NCI-H460 (cell line): ENCODE measurements at regions not wholly inside any gene's neighbourhood (a gene's known extent, or its start where the extent isn't known, plus 50 kb on each side); places are given as distances from the start of the nearest gene placed in this dataset.
"Not testable (repeated sequence)": the region's sequence is repeated elsewhere in the genome, so short reads cannot be mapped to it uniquely, and the experiment has no call there.

Source experiments
- DNase-seq: peaks from one replicate; pipeline ENCODE4 v3.0.0-alpha.2; 2016; ENCODE audit warnings: low read depth; ENCODE audit errors: extremely low read depth

DNA sequence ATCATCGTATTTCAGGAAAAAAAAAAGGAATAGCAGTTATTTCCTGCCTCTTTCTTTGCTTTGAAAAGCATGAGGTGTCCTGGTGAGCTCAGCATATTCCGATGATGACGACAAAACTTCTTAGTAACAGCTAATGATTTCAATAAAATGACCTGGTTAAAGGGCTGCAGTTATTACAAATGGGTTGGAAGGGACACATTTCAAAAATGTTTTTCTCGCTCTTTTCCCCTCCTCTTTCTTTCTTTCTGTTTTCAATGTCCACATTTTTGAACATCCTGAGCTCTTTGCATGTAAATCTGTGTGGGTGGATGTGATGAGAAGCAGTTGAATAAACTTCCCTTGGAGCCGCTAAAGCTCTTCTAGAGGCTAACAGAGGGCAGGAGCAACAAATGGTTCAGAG, 186.8 kb upstream of the SLC27A6 start:
- no peak for DNase-seq

DNA sequence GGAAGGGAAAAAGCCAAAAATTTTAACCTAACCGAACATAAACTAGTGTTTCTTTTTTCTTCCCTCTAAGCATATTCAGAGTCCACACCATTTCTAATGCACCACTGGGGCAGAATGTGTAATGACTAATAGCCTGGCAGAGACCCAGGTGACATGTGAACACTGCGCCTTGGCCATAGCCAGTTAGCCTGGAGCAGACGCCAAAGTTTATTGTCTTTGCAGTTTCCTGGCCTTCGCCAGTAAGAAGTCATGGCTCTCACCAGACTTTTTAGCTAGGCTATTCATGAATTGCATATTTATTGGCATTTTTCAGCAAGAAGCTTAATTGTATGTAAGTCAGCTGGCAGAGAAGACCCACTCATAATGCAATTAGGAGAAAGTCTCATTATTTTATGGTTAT, 182.8 kb upstream of the SLC27A6 start:
- DNase-seq, result peak; percentile 58

DNA sequence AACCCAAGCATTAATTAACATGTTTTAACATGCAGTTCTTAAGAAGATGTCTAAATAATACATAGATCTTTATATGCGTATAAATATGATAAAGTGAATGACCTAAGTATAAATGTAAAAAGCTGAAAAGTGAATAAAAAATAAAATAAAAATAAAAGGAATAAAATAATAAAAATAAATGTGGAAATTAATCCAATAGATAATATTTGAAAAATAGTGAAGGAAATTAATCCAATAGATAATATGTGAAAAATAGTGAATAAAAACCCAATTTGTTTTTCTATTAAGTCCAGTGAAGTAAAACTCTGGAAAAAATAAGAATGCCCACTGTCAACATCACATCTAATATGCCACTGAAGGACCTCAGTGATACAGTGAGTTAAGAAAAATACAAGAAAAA, 180.6 kb upstream of the SLC27A6 start:
- DNase-seq, result no peak

DNA sequence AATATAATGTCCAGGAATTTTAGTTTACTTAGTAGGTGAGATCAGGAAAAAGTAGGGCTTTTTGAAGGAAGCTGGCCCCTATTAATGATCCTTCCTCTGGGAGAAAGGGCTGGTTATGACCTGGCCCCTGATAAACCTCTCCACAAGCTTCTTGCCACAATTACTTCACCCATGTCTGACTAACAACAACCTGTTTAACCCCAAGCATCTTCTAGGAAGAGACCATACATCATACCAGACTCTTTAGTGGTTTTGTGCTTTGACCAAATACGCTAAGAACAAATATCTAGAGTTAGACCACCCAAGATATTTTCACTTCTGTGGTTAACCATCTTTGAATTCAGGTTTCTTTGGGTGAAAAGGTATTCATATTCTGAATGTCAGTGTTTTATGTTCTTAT, 174.0 kb upstream of the SLC27A6 start:
- DNase-seq, result no peak

DNA sequence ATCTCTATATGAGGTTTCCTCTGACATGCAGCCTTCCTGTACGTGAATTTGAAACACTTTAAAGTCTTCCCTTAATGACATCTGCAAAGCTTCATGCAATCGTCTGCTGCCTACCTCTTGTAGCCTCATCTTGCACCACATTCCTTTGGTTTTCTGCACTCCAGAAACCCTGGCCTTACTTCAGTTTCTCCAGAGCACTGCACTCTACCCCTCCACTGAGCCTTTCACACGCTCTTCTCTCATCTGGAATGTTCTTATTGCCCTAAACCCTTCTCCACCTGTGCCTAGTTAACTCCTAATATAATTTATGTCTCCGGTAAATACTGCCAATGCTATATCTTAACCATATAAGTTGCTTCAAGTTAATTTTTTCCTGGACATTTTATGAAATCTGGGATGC, 168.8 kb upstream of the SLC27A6 start:
- DNase-seq, result no peak

DNA sequence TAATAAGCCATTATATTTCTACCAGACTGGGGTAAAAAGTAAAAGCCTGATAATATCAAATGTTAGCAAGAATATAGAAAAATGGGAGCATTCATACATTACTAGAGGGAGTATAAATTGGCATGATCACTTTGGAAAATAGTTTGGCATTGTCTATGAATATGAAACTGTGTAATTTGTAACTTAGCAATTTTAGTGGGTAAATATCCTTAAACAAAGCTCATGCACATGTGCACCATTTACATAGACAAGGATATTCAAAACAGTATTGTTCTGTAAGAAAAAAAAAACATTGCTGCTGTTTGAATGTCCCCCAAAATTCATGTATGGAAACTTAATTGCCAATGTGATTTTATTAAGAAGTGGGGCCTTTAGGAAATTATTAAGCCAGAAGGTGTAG, 166.4 kb upstream of the SLC27A6 start:
- no peak for DNase-seq

DNA sequence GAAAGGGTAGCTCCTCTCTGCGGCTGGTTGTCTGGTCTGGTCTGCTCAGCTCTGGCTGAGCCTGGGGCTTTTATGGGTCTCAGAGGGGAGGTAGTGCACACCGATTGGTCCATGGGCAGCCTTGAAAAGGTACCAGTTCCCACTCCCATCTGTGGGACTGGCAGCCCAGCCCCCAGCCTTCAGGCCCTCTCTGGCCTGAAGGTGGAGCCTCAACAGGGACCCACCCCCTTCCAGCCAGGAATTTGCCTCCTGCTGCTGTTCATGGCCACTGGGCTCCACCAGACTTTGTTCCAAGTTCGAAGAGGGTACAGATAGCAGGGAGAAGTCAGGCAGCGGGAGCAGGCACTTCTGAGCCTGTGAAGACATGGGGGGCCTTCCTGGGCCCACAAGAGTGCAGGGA, 165.3 kb upstream of the SLC27A6 start:
- DNase-seq, result no peak

DNA sequence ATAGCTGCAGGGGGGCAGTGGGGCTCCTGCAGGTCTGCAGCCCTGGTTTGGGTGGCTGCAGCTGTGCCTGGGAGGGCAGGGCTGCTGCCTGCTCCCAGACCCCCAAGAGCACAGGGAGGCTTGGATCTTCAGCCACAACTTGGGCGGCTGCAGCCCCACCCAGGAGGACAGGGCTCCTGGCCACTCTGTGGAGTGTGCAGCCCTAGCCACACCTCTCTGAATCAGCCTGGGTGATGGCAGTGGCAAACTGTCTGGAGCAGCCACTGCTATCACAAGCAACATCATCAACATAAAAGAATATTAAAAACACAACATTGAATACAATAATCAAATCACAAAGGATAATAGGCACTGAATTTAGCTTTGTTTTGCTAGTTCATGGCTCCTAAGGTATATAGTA, 164.9 kb upstream of the SLC27A6 start:
- no peak for DNase-seq

DNA sequence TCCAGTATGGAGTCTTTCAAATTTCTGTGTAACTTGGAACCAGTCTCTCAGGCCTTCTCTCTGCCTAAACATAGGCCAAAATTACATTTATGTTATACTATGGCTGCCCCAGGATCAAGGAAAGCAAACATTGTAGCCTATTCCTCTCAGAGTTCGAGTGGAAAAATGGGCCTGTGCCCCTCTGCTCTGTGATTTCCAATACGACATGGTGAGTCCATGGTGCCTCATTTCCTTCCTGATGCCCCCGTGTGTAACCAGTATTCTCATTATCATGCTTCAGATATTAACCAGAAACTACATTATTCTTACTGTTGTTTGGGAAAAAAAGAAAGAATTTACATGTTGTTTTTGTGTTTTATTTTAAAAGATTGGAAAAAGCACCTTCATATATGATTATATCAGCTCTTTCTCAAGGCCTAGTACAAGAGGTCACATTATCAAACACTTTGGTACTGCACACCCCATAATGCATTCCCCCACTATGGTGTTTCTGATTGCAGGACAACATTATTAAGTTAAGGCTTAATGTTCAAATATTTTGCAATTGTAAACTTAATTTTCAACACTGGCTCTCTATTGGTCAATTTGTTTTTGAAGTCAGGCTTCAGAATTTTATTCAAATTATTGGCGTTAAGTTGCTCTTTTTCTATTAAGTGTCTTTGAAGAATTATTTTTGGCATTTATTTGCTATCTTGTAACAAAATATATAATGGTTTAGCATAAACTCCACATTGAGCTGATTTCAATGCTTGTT, 151.8 kb upstream of the SLC27A6 start:
- DNase-seq, result no peak

DNA sequence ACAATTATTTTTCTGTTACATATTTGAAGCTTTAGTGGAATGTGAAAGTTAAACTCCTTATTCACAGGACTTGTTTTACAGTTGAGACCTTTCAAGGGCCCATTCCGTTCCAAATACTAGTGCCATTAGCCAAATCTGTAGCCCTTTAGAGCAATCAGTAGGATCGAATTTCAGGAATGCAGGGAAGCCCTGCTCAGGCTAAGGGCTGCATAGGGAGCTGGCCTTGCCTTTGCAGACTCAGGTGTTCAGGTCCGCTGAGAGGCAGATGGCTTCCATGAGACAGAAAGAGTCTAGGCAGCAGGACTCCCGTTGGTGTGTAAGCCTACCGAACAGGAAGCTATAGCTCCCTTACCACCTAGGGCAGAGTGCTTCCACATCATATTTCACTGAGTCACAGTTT, 150.1 kb upstream of the SLC27A6 start:
- no peak for DNase-seq

DNA sequence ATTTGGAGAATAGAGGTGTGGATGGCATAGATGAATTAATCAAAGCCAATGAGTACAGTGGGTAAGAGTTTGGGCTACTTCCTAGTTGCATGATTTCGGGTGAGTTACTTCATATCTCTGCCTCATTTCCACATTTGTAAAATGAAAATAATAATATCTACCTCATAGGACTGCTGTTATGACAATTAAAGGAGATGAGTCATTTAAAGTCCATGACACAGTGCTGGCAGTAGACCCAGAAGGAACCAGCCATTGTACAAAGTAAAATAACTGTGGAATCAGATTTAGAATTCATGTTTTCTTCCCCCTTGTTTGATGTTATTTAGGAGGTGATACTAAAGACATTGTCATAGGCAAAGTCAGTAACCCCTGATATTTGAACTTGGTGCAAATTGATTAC, 139.5 kb upstream of the SLC27A6 start:
- DNase-seq, result no peak

DNA sequence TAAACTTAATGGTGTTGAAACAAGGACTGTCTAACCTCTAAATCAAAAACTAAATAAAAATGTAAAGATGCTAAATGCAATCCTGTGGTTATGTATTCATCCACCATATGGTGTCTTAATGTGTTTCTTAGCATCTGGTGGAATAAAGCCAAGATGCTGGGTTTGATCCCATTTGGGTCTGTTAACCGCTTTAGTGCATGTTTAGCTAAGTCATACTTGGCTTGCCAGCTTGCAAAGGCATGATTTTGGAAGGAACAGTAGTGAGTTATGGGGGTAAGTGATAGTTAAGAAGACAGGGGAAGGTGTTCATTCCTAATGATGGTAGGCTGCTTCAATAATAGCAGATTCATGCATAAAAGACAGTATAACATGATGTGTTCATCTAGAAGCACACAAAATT, 139.0 kb upstream of the SLC27A6 start:
- DNase-seq, result no peak

DNA sequence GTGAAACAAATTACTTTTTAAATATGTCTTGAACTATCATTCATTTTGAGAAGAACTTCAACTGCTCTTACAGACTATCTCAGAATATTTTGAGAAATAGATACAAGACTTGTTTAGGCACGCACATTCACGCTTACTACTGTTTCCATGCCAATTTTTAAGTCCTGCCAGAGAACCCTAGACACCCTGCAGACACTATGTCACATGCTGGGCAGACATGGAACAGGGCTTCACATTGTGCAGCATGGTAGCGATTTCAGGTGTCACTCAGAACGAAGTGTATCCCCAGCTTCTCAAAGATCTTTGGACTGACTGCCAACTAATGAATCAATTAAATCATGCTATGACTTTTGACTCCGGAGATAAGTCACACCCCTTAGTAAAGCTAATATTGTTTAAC, 128.7 kb upstream of the SLC27A6 start:
- DNase-seq, result no peak

DNA sequence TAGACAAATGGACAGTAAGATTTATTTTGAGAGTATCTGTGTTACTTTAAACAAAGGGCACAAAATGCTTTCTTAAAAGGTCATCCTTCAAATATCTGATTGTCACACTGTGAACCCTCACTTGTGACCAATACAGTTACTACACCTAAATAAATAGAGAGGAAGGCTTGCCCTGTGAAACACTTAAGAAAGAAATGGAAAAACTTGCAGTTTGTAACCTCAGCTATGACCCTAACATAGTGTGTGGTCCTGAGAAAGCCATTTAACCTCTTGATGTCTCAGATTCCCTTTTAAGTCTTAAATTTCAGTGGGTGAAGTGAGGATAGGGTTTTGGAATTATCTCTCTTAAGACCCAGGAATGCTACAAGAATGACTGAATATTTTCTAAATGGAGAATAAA, 126.7 kb upstream of the SLC27A6 start:
- no peak for DNase-seq

DNA sequence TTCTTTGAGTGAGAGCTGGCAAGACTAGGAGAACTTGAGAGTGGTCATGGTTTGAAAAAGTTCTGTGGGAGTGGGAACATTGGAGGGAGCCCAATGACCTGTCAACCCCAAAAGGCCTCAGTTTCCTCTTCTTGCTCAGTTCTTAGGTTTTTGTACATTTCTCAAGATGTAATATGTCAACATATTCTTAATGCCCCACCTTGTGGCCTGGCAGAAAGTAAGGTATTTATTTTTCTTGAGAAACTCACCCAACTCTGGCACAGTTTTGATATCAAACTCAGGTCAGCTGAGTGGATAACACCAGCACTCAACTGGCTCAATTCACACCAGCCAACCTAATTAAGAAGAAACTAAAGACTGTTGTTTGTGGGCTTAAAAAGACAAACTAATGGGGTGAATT, 123.0 kb upstream of the SLC27A6 start:
- no peak for DNase-seq

DNA sequence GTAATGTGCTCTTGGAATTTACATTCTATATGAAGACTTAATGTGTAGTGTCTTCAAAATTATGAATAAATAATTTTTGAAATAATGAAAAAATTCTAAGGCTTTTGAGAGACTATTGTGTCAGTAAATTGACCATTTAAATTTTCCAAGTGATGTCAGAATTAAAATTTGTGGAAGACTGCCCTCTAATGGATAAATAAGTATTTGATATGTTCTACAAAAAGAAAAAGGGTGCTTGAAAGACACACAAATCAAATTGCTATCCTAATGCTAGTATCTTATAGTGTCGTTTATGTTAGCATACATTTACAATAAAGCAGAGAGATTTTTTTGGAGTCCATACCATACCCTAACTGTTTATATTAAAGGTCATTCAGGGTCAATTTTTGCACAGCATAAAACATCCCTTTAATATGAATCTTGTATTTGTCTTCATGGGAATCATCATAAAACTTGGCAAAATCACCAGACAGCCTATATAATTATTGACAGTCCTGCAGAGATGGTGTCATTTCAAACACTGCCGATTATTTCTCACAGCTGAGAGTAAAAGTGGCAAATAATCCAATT, 120.8 kb upstream of the SLC27A6 start:
- DNase-seq, result peak; percentile 39

DNA sequence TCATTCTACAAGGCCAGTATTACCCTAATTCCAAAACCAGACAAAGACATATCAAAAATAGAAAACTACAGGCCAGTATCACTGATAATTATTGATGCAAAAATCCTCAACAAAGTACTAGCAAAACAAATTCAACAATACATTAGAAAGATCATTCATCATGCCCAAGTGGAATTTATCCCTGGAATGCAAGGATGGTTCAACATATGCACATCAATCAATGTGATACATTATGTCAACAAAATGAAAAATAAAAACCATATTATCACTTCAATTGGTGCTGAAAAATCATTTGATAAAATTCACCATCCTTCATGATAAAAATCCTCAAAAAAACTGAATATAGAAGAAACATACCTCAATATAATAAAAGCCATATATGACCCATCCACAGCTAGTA, 115.2 kb upstream of the SLC27A6 start:
- no peak for DNase-seq

DNA sequence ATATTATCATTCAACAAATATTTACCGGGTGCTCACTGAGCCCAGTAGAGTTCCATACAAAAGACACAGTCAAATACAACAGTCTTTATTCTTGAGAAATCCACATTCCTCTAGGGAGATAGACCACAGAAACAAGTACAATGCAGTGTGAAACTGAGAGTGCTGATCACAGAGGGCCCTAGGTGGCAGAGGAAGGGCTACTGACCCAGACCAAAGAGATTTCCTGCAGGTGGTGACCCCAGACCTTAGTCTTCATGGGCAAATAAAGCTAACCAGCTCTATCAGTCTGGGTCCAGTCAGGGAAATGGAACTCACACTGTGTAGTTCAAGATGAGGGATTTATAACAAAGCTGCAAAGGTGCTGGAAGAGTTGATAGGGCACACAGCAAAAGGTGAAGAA, 110.4 kb upstream of the SLC27A6 start:
- no peak for DNase-seq

DNA sequence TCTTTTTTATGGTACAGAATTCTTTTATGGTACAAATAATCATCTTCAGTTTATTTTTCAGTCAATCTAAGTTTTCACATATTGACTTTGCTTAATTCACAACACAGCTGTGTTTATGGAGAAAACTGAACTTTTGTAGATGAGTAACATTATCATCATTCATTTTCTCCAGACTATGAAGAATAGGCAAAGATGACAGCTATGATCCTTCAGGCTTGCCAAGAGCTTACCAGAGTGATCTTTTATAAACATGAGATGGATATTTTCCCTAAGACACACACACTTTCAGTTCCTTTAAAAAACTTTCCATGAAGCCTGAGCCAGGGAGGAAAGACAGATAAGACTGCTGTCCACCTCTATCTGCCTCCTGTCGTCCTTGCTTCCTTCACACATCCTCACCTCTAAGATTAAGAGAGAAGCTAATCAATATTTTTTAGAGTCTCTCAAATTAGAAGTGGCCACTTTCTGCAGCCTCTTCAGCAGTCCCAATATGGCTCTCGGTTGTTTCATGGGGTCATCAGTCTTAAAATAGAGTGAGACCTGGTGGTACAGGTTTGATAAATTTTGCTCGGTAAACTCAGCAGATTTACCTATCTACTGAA, 108.1 kb upstream of the SLC27A6 start:
- DNase-seq, result no peak

DNA sequence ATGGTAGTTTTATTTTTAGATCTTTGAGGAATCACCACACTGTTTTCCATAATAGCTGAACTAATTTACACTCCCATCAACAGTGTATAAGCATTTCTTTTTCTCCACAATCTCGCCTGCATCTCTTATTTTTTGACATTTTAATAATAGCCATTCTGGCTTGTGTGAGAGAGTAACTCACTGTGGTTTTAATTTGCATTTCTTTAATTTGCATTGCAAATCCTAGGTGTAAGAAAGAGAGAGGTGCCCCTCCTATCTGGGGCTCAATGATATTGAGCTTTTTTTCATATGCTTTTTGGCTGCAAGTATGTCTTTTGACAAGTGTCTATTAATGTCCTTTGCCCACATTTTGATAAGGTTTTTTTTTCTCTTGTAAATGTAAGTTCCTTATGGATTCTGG, 106.3 kb upstream of the SLC27A6 start:
- DNase-seq, result no peak

DNA sequence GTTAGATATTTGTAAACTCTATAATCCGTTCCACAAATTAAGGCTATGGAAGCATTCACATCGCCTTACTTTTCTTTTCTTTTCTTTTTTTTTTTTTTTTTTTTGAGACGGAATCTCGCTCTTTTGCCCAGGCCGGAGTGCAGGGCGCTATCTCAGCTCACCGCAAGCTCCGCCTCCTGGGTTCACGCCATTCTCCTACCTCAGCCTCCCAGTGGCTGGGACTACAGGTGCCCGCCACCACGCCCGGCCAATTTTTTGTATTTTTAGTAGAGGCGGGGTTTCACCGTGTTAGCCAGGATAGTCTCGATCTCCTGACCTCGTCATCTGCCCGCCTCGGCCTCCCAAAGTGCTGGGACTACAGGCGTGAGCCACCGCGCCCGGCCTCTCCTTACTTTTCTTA, 104.1 kb upstream of the SLC27A6 start:
- DNase-seq, result not testable (repeated sequence)

DNA sequence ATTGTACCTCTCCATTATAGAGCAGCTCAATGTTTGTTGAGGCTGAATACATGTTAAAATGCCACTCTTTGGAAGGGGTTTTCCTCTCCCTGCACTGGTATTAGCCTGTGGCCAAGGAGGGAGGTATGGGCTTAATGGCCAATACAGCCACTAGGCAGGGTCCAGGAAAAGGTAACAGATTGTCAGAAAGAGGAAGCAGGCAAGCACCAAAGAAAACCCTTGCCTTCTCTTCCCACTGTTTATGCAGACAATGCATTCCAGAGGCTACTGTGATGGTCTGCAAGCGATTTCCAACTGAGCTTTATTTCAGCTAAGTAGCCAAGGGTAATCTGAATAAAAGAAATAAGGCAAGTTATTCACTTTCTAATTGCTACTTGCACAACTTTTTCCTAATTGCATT, 95.3 kb upstream of the SLC27A6 start:
- no peak for DNase-seq

DNA sequence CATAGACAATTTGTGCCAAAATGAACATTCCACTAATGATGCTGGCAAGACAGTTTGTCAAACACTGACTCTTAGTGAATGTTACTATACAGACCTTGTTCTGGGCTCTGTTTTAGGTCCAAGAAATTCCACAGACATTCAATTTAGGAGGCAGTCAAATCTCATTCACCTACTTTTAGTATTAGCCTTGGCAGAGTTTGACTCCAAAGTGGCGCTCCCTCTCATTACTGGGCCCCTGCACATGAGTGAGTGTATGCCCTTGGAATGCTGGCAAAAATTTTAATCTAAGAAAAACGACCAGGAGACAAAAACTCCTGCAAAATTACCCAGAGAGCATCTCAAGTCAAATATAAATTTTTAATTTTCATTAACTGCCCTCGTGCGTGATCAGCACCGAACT, 94.9 kb upstream of the SLC27A6 start:
- no peak for DNase-seq
